GM23338 (cell line): ENCODE measurements at regions not wholly inside any gene's neighbourhood (a gene's known extent, or its start where the extent isn't known, plus 50 kb on each side); places are given as distances from the start of the nearest gene placed in this dataset.
"Not testable (repeated sequence)": the region's sequence is repeated elsewhere in the genome, so short reads cannot be mapped to it uniquely, and the experiment has no call there.

Source experiments
- ATAC-seq: fragments of 200-7000 bp; cut with Tn5 transposase; 3 replicates; pipeline ENCODE4 v1.9.1; 2020
- DNase-seq: peaks from one replicate; pipeline ENCODE4 v3.0.0-alpha.2; 2015; ENCODE audit warnings: low spot score
- H2AFZ ChIP-seq: fragments of 200-600 bp; sonication (generic); 2 replicates; pipeline ENCODE4 v1.8.0; 2016; ENCODE audit warnings: antibody characterized with exemption, mild to moderate bottlenecking, moderate library complexity
- H3F3A ChIP-seq: fragments of 200-600 bp; sonication (generic); replicated peaks from 2 replicates; pipeline ENCODE4 v1.8.0; 2017; ENCODE audit warnings: antibody characterized with exemption, mixed run types, low read depth
- H3K27ac ChIP-seq: fragments of 200-600 bp; sonication (generic); 2 replicates; pipeline ENCODE4 v1.6.1; 2016; ENCODE audit warnings: low read depth
- H3K27me3 ChIP-seq: fragments of 200-600 bp; sonication (generic); 2 replicates; pipeline ENCODE4 v1.8.0; 2016; ENCODE audit warnings: mild to moderate bottlenecking, mixed run types, moderate library complexity; ENCODE audit not compliant: insufficient read depth
- H3K36me3 ChIP-seq: fragments of 200-600 bp; sonication (generic); 2 replicates; pipeline ENCODE4 v1.8.0; 2016; ENCODE audit warnings: mild to moderate bottlenecking; ENCODE audit not compliant: insufficient read depth
- H3K4me1 ChIP-seq: fragments of 200-600 bp; sonication (generic); 2 replicates; pipeline ENCODE4 v1.8.0; 2016; ENCODE audit warnings: mild to moderate bottlenecking, moderate library complexity; ENCODE audit not compliant: insufficient read depth
- H3K4me2 ChIP-seq: fragments of 200-600 bp; sonication (generic); 2 replicates; pipeline ENCODE4 v1.7.1; 2017; ENCODE audit warnings: mixed run types
- H3K4me3 ChIP-seq: fragments of 200-600 bp; sonication (generic); 2 replicates; pipeline ENCODE4 v1.6.1; 2016; ENCODE audit warnings: mixed run types
- H3K79me2 ChIP-seq: fragments of 200-600 bp; sonication (generic); replicated peaks from 2 replicates; pipeline ENCODE4 v1.8.0; 2017; ENCODE audit warnings: mild to moderate bottlenecking; ENCODE audit not compliant: insufficient read depth
- H3K9me2 ChIP-seq: fragments of 200-600 bp; sonication (generic); 2 replicates; pipeline ENCODE4 v1.8.0; 2017; ENCODE audit not compliant: insufficient read depth
- H4K20me1 ChIP-seq: fragments of 200-600 bp; sonication (generic); replicated peaks from 2 replicates; pipeline ENCODE4 v1.8.0; 2017; ENCODE audit warnings: mild to moderate bottlenecking; ENCODE audit not compliant: insufficient read depth
- H3K27ac Mint-ChIP-seq: 2 replicates; pipeline ENCODE4 v1.8.0; 2020; ENCODE audit warnings: inconsistent platforms, mild to moderate bottlenecking, moderate library complexity, mixed read lengths
- H3K27me3 Mint-ChIP-seq: 3 replicates; pipeline ENCODE4 v1.8.0; 2022; ENCODE audit warnings: low read depth, mild to moderate bottlenecking, moderate library complexity, mixed read lengths, inconsistent platforms; ENCODE audit not compliant: insufficient read depth, poor library complexity
- H3K36me3 Mint-ChIP-seq: 3 replicates; pipeline ENCODE4 v1.8.0; 2021; ENCODE audit warnings: low read depth, mild to moderate bottlenecking, inconsistent platforms, moderate library complexity, mixed read lengths
- H3K4me1 Mint-ChIP-seq: 3 replicates; pipeline ENCODE4 v1.8.0; 2020; ENCODE audit warnings: mild to moderate bottlenecking, inconsistent platforms, mixed read lengths
- H3K4me3 Mint-ChIP-seq: 3 replicates; pipeline ENCODE4 v1.8.0; 2021; ENCODE audit warnings: moderate library complexity, mild to moderate bottlenecking, inconsistent platforms, mixed read lengths
- H3K9me3 Mint-ChIP-seq: 3 replicates; pipeline ENCODE4 v1.8.0; 2020; ENCODE audit warnings: moderate library complexity, mild to moderate bottlenecking, inconsistent platforms, mixed read lengths
- CREB1 ChIP-seq: fragments of 250-450 bp; sonication (Bioruptor Pico); IDR thresholded peaks from 2 replicates; pipeline ENCODE4 v1.5.0; 2020; ENCODE audit warnings: low read depth, mild to moderate bottlenecking, moderate library complexity
- CTCF ChIP-seq, 2 experiments: fragments of 200-600 bp in 1 of 2; sonication (generic) in 1 of 2; conservative IDR thresholded peaks; 2 replicates each; pipeline versions ENCODE4 v1.5.1 to v1.6.1; 2016 to 2017; ENCODE audit warnings: antibody characterized with exemption in 2 of 2, low read depth in 2 of 2, mild to moderate bottlenecking in 2 of 2, moderate library complexity in 1 of 2
- ETS1 ChIP-seq: IDR thresholded peaks from 2 replicates; pipeline ENCODE4 v1.6.1; 2016; ENCODE audit warnings: antibody characterized with exemption
- EZH2 ChIP-seq: fragments of 200-600 bp; sonication (generic); IDR thresholded peaks from one replicate; pipeline ENCODE4 v1.8.0; 2017; ENCODE audit warnings: antibody characterized with exemption, mild to moderate bottlenecking, low read depth; ENCODE audit not compliant: unreplicated experiment
- EZH2phosphoT487 ChIP-seq: fragments of 200-600 bp; sonication (generic); IDR thresholded peaks from one replicate; pipeline ENCODE4 v1.8.1; 2018; ENCODE audit warnings: antibody characterized with exemption; ENCODE audit not compliant: unreplicated experiment
- JUNB ChIP-seq: IDR thresholded peaks from one replicate; pipeline ENCODE4 v1.6.1; 2016; ENCODE audit warnings: antibody characterized with exemption; ENCODE audit not compliant: unreplicated experiment
- POLR2AphosphoS5 ChIP-seq: IDR thresholded peaks from 2 replicates; pipeline ENCODE4 v1.6.1; 2016; ENCODE audit warnings: antibody characterized with exemption, low read depth
- REST ChIP-seq: IDR thresholded peaks from one replicate; pipeline ENCODE4 v1.6.1; 2018; ENCODE audit warnings: antibody characterized with exemption; ENCODE audit not compliant: unreplicated experiment
- ZNF114 ChIP-seq: fragments of 250-450 bp; sonication (Bioruptor Pico); IDR thresholded peaks from 2 replicates; pipeline ENCODE4 v1.5.0; 2020; ENCODE audit warnings: mild to moderate bottlenecking, moderate library complexity
- ZNF331 ChIP-seq: fragments of 250-450 bp; sonication (Bioruptor Pico); IDR thresholded peaks from 2 replicates; pipeline ENCODE4 v1.5.0; 2020; ENCODE audit warnings: low read depth, mild to moderate bottlenecking, moderate library complexity
- ZNF462 ChIP-seq: fragments of 250-450 bp; sonication (Bioruptor Pico); IDR thresholded peaks from 2 replicates; pipeline ENCODE4 v1.5.0; 2020; ENCODE audit warnings: mild to moderate bottlenecking, moderate library complexity

- Mint-ChIP-seq H3K27ac (no peak overlapping the region), H3K27me3 (no peaks in the 10 kb centered on the region), H3K9me3 (no peaks in the 10 kb centered on the region), H3K4me1 (no peaks in the 10 kb centered on the region; the same call in 2 of the 3 replicates), H3K36me3 (no peaks in the 10 kb centered on the region), H3K4me3 (no peak overlapping the region)
- Histone ChIP-seq H2AFZ (no peak overlapping the region), H3K36me3 (no peaks in the 10 kb centered on the region), H3K4me1 (no peaks in the 10 kb centered on the region), H3K9me2 (no peaks in the 10 kb centered on the region), H3K27me3 (no peaks in the 10 kb centered on the region), H3K27ac (no peak overlapping the region), H3K79me2 (no peaks in the 10 kb centered on the region), H4K20me1 (no peaks in the 10 kb centered on the region), H3F3A (no peaks in the 10 kb centered on the region), H3K4me2 (no peak overlapping the region), H3K4me3 (no peak overlapping the region)
- DNase-seq (no peak), ATAC-seq (no peak)
- TF ChIP-seq POLR2AphosphoS5 (no peak), JUNB (no peak), ZNF462 (CRISPR knock-in tag) (no peak), CTCF (conservative IDR thresholded peaks at IDR 0.05; ENCODE audit: low read depth in 2 of 2) (no peak), EZH2phosphoT487 (no peak), CREB1 (CRISPR knock-in tag) (no peak), ZNF331 (CRISPR knock-in tag) (no peak), REST (no peak), EZH2 (no peak), ETS1 (no peak), ZNF114 (no peak)
Observed at GRCh38 chr5:25090275-25090674, 445.5 kb upstream of the CDH10 start.

- H3K27me3 Mint-ChIP-seq, H4K20me1 ChIP-seq, H2AFZ ChIP-seq, H3K4me1 Mint-ChIP-seq, H3K4me2 ChIP-seq, H3K36me3 ChIP-seq, H3K79me2 ChIP-seq, H3K27me3 ChIP-seq, H3K36me3 Mint-ChIP-seq, H3K4me1 ChIP-seq, H3K27ac Mint-ChIP-seq, H3K4me3 ChIP-seq, H3F3A ChIP-seq, H3K9me3 Mint-ChIP-seq, H3K4me3 Mint-ChIP-seq, DNase-seq, H3K9me2 ChIP-seq, H3K27ac ChIP-seq, ATAC-seq: not testable (repeated sequence)
Observed at GRCh38 chr5:25088689-25089088, 443.9 kb upstream of the CDH10 start.
